GM12878 (cell line): ENCODE measurements at regions not wholly inside any gene's neighbourhood (a gene's known extent, or its start where the extent isn't known, plus 50 kb on each side); places are given as distances from the start of the nearest gene placed in this dataset.

Experiments
- ATAC-seq: fragments of 200-7000 bp; cut with Tn5 transposase; 3 replicates; pipeline ENCODE4 v1.9.1; 2020; ENCODE audit warnings: mild to moderate bottlenecking, moderate library complexity
- BruUV-seq: library from RNA; stranded (reverse); fragments of 400-500 nt; replicated peaks from 2 replicates; lab custom pipeline; 2021; lab: Mats Ljungman, UMichigan
- CTCF ChIA-PET: fragments of 300-600 bp; sonication (Branson Sonifier 250); formaldehyde crosslinking; extraction: SDS; loops from one replicate; lab custom pipeline; 2021; ENCODE audit warnings: inconsistent platforms; lab: Yijun Ruan, JAX
- POLR2A ChIA-PET: fragments of 350-600 bp; formaldehyde crosslinking; extraction: SDS; loops from one replicate; lab custom pipeline; 2021; ENCODE audit warnings: inconsistent platforms; lab: Charles Lee
- RAD21 ChIA-PET: fragments of 300-600 bp; sonication (Branson Sonifier 250); formaldehyde crosslinking; loops from one replicate; lab custom pipeline; 2023; ENCODE audit warnings: antibody characterized with exemption; ENCODE audit not compliant: unreplicated experiment; lab: Charles Lee
- SMC1A ChIA-PET: fragments of 300-600 bp; sonication (Branson Sonifier 250); formaldehyde crosslinking; loops from one replicate; lab custom pipeline; 2023; ENCODE audit not compliant: unreplicated experiment, uncharacterized antibody; lab: Charles Lee
- DNase-seq: peaks from one replicate; pipeline ENCODE4 v3.0.0-alpha.2; 2011; ENCODE audit warnings: low read depth, low spot score
- FAIRE-seq: peaks from 3 replicates; lab custom pipeline; 2011; peaks lifted over from hg19 to GRCh38; lab: Jason Lieb, UNC
- H2AFZ ChIP-seq: 2 replicates; pipeline ENCODE4 v1.6.0; 2011; ENCODE audit warnings: low read depth, low read length, control low read depth; ENCODE audit not compliant: control insufficient read depth
- H3K27ac ChIP-seq: 2 replicates; pipeline ENCODE4 v1.5.1; 2011; ENCODE audit warnings: control low read depth; ENCODE audit not compliant: control insufficient read depth, insufficient read depth
- H3K27me3 ChIP-seq, 2 experiments: replicated peaks in 1 of 2; 2 replicates each; pipeline versions ENCODE4 v1.6.0 to v1.6.1; 2011; ENCODE audit warnings: low read length in 1 of 2; ENCODE audit not compliant: control insufficient read depth in 2 of 2, insufficient read depth in 2 of 2
- H3K36me3 ChIP-seq, 2 experiments: 2 replicates each; pipeline ENCODE4 v1.5.1; 2011; ENCODE audit warnings: low read length in 1 of 2; ENCODE audit not compliant: control insufficient read depth in 2 of 2, insufficient read depth in 2 of 2
- H3K4me1 ChIP-seq: 2 replicates; pipeline ENCODE4 v1.6.1; 2011; ENCODE audit warnings: mild to moderate bottlenecking, low read length, moderate library complexity, mixed read lengths; ENCODE audit not compliant: control insufficient read depth, insufficient read depth
- H3K4me2 ChIP-seq: 2 replicates; pipeline ENCODE4 v1.6.0; 2011; ENCODE audit warnings: control low read depth; ENCODE audit not compliant: control insufficient read depth, insufficient read depth
- H3K4me3 ChIP-seq: fragments of 200-600 bp; sonication (generic); 2 replicates; pipeline ENCODE4 v1.5.1; 2016
- H3K79me2 ChIP-seq: 2 replicates; pipeline ENCODE4 v1.6.0; 2011; ENCODE audit warnings: low read length; ENCODE audit not compliant: control insufficient read depth, insufficient read depth
- H3K9ac ChIP-seq: 2 replicates; pipeline ENCODE4 v1.8.0; 2011; ENCODE audit warnings: low read length, control low read depth, mixed read lengths; ENCODE audit not compliant: control insufficient read depth, insufficient read depth
- H3K9me3 ChIP-seq: replicated peaks from 3 replicates; pipeline ENCODE4 v1.5.1; 2011; ENCODE audit warnings: mild to moderate bottlenecking, low read length; ENCODE audit not compliant: control insufficient read depth, insufficient read depth
- H4K20me1 ChIP-seq: 2 replicates; pipeline ENCODE4 v1.6.0; 2011; ENCODE audit not compliant: control insufficient read depth, insufficient read depth
- ATF7 ChIP-seq: fragments of 450-650 bp; IDR thresholded peaks from 2 replicates; pipeline ENCODE4 v1.6.1; 2016; ENCODE audit warnings: low read depth, mild to moderate bottlenecking
- KDM1A ChIP-seq: fragments of 200-600 bp; sonication (generic); IDR thresholded peaks from 2 replicates; pipeline ENCODE4 v1.6.1; 2016; ENCODE audit warnings: borderline replicate concordance
- MTA3 ChIP-seq: IDR thresholded peaks from 2 replicates; pipeline ENCODE4 v1.6.1; 2012; ENCODE audit warnings: low read length, inconsistent platforms, borderline replicate concordance
- NRF1 ChIP-seq: conservative IDR thresholded peaks from 2 replicates; pipeline ENCODE4 v1.6.1; 2011; ENCODE audit warnings: mild to moderate bottlenecking, low read depth, low read length, improper control_type of control experiment
- POLR2AphosphoS5 ChIP-seq: IDR thresholded peaks from 2 replicates; pipeline ENCODE4 v1.6.1; 2011; ENCODE audit warnings: mild to moderate bottlenecking, low read length, inconsistent platforms
- SMAD1 ChIP-seq: fragments of 450-650 bp; IDR thresholded peaks from 2 replicates; pipeline ENCODE4 v1.6.1; 2018; ENCODE audit warnings: mild to moderate bottlenecking, low read depth; ENCODE audit not compliant: partially characterized antibody
- ZBED1 ChIP-seq: IDR thresholded peaks from 2 replicates; pipeline ENCODE4 v1.6.1; 2016; ENCODE audit warnings: borderline replicate concordance
- WGBS: methylation state at CpG from one replicate; pipeline ENCODE4 v1.1.6; 2016; ENCODE audit warnings: low lambda C conversion rate; ENCODE audit not compliant: insufficient replicate concordance, insufficient coverage; ENCODE audit errors: missing lambda C conversion rate; 5-methylcytosine and 5-hydroxymethylcytosine counted together
- in situ Hi-C: fragments of 300-500 bp; cut with MboI; formaldehyde crosslinking; loops from 9 replicates; pipeline ENCODE4 v1.14.3; 2018; ENCODE audit warnings: mixed read lengths
- intact Hi-C: fragments of 100-400 bp; cut with micrococcal nuclease; formaldehyde crosslinking; loops from one replicate; pipeline ENCODE4 v1.14.2; 2022; ENCODE audit not compliant: unreplicated experiment
- TF ChIP-seq, protein P1 (sequence below): fragments of 150-350 bp; IDR thresholded peaks from 2 replicates; pipeline ENCODE4 v1.6.1; 2014; ENCODE audit warnings: mild to moderate bottlenecking, low read depth, low read length
- TF ChIP-seq, protein P2 (sequence below): fragments of 450-650 bp; IDR thresholded peaks from 2 replicates; pipeline ENCODE4 v1.6.1; 2017; ENCODE audit warnings: mild to moderate bottlenecking, moderate library complexity
- TF ChIP-seq, protein P3 (sequence below): fragments of 450-650 bp; IDR thresholded peaks from 2 replicates; pipeline ENCODE4 v1.6.1; 2016; ENCODE audit warnings: mild to moderate bottlenecking, moderate library complexity, borderline replicate concordance
- TF ChIP-seq, protein P4 (sequence below): fragments of 450-650 bp; IDR thresholded peaks from 2 replicates; pipeline ENCODE4 v1.6.1; 2017; ENCODE audit warnings: mild to moderate bottlenecking

DNA sequence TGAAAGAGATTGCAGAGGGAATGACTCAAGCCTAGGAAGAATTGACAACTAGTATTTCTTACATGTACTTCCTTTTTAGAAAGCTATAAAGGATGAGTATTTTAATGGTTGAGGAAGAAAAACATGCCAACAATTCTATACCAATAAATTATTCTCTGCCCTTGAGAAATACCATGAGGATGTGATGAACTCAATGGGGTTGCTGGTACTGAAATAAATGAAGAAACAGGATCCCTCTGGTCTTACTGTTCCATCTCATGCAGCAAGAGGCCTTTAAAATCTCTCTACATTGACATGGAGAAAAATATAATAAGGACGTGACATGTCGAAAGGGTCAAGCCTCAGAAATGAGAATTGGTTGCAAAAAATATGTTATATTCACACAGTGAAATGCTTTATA is 477.3 kb downstream of the GABRG2 start:
- Histone ChIP-seq H3K27ac (no peak overlapping the region), H4K20me1 (no peaks in the 10 kb centered on the region), H3K4me2 (no peak overlapping the region), H3K4me3 (no peak overlapping the region), H3K27me3 (no peaks in the 10 kb centered on the region), H3K36me3 (no peaks in the 10 kb centered on the region), H3K4me1 (no peaks in the 10 kb centered on the region), H3K79me2 (no peaks in the 10 kb centered on the region), H3K9me3 (no peaks in the 10 kb centered on the region), H2AFZ (no peak overlapping the region), H3K9ac (no peak overlapping the region)
- no peak for ATAC-seq
- in situ Hi-C loops (no loop called here), intact Hi-C loops (no loop called here)
- no peak for DNase-seq
- 62% methylated on average over 2 of the region's 2 CpGs for WGBS
- TF ChIP-seq, protein P1, sequence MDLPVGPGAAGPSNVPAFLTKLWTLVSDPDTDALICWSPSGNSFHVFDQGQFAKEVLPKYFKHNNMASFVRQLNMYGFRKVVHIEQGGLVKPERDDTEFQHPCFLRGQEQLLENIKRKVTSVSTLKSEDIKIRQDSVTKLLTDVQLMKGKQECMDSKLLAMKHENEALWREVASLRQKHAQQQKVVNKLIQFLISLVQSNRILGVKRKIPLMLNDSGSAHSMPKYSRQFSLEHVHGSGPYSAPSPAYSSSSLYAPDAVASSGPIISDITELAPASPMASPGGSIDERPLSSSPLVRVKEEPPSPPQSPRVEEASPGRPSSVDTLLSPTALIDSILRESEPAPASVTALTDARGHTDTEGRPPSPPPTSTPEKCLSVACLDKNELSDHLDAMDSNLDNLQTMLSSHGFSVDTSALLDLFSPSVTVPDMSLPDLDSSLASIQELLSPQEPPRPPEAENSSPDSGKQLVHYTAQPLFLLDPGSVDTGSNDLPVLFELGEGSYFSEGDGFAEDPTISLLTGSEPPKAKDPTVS = no peak
- TF ChIP-seq ZBED1 (no peak), ATF7 (no peak), MTA3 (no peak), NRF1 (no peak), SMAD1 (no peak), POLR2AphosphoS5 (no peak), KDM1A (no peak)
- TF ChIP-seq, protein P2, sequence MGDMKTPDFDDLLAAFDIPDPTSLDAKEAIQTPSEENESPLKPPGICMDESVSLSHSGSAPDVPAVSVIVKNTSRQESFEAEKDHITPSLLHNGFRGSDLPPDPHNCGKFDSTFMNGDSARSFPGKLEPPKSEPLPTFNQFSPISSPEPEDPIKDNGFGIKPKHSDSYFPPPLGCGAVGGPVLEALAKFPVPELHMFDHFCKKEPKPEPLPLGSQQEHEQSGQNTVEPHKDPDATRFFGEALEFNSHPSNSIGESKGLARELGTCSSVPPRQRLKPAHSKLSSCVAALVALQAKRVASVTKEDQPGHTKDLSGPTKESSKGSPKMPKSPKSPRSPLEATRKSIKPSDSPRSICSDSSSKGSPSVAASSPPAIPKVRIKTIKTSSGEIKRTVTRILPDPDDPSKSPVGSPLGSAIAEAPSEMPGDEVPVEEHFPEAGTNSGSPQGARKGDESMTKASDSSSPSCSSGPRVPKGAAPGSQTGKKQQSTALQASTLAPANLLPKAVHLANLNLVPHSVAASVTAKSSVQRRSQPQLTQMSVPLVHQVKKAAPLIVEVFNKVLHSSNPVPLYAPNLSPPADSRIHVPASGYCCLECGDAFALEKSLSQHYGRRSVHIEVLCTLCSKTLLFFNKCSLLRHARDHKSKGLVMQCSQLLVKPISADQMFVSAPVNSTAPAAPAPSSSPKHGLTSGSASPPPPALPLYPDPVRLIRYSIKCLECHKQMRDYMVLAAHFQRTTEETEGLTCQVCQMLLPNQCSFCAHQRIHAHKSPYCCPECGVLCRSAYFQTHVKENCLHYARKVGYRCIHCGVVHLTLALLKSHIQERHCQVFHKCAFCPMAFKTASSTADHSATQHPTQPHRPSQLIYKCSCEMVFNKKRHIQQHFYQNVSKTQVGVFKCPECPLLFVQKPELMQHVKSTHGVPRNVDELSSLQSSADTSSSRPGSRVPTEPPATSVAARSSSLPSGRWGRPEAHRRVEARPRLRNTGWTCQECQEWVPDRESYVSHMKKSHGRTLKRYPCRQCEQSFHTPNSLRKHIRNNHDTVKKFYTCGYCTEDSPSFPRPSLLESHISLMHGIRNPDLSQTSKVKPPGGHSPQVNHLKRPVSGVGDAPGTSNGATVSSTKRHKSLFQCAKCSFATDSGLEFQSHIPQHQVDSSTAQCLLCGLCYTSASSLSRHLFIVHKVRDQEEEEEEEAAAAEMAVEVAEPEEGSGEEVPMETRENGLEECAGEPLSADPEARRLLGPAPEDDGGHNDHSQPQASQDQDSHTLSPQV = no peak
- TF ChIP-seq, protein P3, sequence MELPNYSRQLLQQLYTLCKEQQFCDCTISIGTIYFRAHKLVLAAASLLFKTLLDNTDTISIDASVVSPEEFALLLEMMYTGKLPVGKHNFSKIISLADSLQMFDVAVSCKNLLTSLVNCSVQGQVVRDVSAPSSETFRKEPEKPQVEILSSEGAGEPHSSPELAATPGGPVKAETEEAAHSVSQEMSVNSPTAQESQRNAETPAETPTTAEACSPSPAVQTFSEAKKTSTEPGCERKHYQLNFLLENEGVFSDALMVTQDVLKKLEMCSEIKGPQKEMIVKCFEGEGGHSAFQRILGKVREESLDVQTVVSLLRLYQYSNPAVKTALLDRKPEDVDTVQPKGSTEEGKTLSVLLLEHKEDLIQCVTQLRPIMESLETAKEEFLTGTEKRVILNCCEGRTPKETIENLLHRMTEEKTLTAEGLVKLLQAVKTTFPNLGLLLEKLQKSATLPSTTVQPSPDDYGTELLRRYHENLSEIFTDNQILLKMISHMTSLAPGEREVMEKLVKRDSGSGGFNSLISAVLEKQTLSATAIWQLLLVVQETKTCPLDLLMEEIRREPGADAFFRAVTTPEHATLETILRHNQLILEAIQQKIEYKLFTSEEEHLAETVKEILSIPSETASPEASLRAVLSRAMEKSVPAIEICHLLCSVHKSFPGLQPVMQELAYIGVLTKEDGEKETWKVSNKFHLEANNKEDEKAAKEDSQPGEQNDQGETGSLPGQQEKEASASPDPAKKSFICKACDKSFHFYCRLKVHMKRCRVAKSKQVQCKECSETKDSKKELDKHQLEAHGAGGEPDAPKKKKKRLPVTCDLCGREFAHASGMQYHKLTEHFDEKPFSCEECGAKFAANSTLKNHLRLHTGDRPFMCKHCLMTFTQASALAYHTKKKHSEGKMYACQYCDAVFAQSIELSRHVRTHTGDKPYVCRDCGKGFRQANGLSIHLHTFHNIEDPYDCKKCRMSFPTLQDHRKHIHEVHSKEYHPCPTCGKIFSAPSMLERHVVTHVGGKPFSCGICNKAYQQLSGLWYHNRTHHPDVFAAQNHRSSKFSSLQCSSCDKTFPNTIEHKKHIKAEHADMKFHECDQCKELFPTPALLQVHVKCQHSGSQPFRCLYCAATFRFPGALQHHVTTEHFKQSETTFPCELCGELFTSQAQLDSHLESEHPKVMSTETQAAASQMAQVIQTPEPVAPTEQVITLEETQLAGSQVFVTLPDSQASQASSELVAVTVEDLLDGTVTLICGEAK = no peak
- TF ChIP-seq, protein P4, sequence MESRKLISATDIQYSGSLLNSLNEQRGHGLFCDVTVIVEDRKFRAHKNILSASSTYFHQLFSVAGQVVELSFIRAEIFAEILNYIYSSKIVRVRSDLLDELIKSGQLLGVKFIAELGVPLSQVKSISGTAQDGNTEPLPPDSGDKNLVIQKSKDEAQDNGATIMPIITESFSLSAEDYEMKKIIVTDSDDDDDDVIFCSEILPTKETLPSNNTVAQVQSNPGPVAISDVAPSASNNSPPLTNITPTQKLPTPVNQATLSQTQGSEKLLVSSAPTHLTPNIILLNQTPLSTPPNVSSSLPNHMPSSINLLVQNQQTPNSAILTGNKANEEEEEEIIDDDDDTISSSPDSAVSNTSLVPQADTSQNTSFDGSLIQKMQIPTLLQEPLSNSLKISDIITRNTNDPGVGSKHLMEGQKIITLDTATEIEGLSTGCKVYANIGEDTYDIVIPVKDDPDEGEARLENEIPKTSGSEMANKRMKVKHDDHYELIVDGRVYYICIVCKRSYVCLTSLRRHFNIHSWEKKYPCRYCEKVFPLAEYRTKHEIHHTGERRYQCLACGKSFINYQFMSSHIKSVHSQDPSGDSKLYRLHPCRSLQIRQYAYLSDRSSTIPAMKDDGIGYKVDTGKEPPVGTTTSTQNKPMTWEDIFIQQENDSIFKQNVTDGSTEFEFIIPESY = no peak
- ChIA-PET RAD21 (no interaction called here), CTCF (no interaction called here), POLR2A (no interaction called here), SMC1A (no interaction called here)
- no peak for FAIRE-seq
- no TSS peak for BruUV-seq
